Lower lobe of right lung (tissue), 2 donors: ENCODE measurements at regions not wholly inside any gene's neighbourhood (a gene's known extent, or its start where the extent isn't known, plus 50 kb on each side); places are given as distances from the start of the nearest gene placed in this dataset.

Source experiments
- ATAC-seq, 2 donors: fragments of 200-7000 bp; cut with Tn5 transposase; one replicate each; pipeline ENCODE4 v1.9.1; 2020 to 2022; ENCODE audit warnings: mild to moderate bottlenecking in 2 of 2, moderate library complexity in 2 of 2
- DNase-seq: peaks from one replicate; pipeline ENCODE4 v3.0.0-alpha.2; 2020
- H3K27ac ChIP-seq: fragments of 200-600 bp; one replicate; pipeline ENCODE4 v1.8.0; 2022
- H3K27me3 ChIP-seq: fragments of 200-600 bp; one replicate; pipeline ENCODE4 v1.8.0; 2022; ENCODE audit warnings: low read depth
- H3K36me3 ChIP-seq: fragments of 200-600 bp; one replicate; pipeline ENCODE4 v1.8.0; 2022; ENCODE audit warnings: mild to moderate bottlenecking
- H3K4me1 ChIP-seq: fragments of 200-600 bp; one replicate; pipeline ENCODE4 v1.8.0; 2022
- H3K4me3 ChIP-seq: fragments of 200-600 bp; one replicate; pipeline ENCODE4 v1.8.0; 2022; ENCODE audit warnings: mild to moderate bottlenecking
- H3K9me3 ChIP-seq: fragments of 200-600 bp; one replicate; pipeline ENCODE4 v1.8.0; 2022
- CTCF ChIP-seq: fragments of 200-600 bp; IDR thresholded peaks from one replicate; pipeline ENCODE4 v1.8.0; 2022; ENCODE audit warnings: antibody characterized with exemption, mild to moderate bottlenecking
- intact Hi-C: fragments of 100-400 bp; cut with DNase I; formaldehyde crosslinking; loops from one replicate; pipeline ENCODE4 v1.11.0; 2022
- donor health status: DM: no; HTN: yes; CAD: no; lungs with severe emphysema.

- DNase-seq = no peak
- Histone ChIP-seq H3K9me3 (no peaks in the 10 kb centered on the region), H3K36me3 (no peaks in the 10 kb centered on the region), H3K27me3 (no peaks in the 10 kb centered on the region), H3K4me1 (no peaks in the 10 kb centered on the region), H3K27ac (no peak overlapping the region), H3K4me3 (no peak overlapping the region)
- no peak for ATAC-seq
- intact Hi-C loops = no loop called here
- TF ChIP-seq CTCF = no peak
These were observed 512.3 kb upstream of the MDFIC2 start for GRCh38 chr3:70824773-70825172.

- no peak overlapping the region for H3K4me3 ChIP-seq
- intact Hi-C loops = no loop called here
- no peaks in the 10 kb centered on the region for H3K4me1 ChIP-seq
- H3K27me3 ChIP-seq = no peaks in the 10 kb centered on the region
- DNase-seq = no peak
- H3K36me3 ChIP-seq = no peaks in the 10 kb centered on the region
- no peak for TF ChIP-seq CTCF
- no peak overlapping the region for H3K27ac ChIP-seq
- ATAC-seq = no peak
- no peaks in the 10 kb centered on the region for H3K9me3 ChIP-seq
These were observed 511.6 kb upstream of the MDFIC2 start for GRCh38 chr3:70824078-70824477.

GRCh38 chr3:70823622-70824021 is 511.2 kb upstream of the MDFIC2 start:
- no peak for TF ChIP-seq CTCF
- H3K27me3 ChIP-seq = no peaks in the 10 kb centered on the region
- H3K9me3 ChIP-seq = no peaks in the 10 kb centered on the region
- no peaks in the 10 kb centered on the region for H3K36me3 ChIP-seq
- no peaks in the 10 kb centered on the region for H3K4me1 ChIP-seq
- ATAC-seq = no peak
- no peak for DNase-seq
- H3K27ac ChIP-seq = no peak overlapping the region
- intact Hi-C loops = no loop called here
- no peak overlapping the region for H3K4me3 ChIP-seq

- no peak for TF ChIP-seq CTCF
- intact Hi-C loops = no loop called here
These were observed 510.2 kb upstream of the MDFIC2 start for GRCh38 chr3:70822669-70823068.

GRCh38 chr3:70821602-70822001 is 509.2 kb upstream of the MDFIC2 start:
- Histone ChIP-seq H3K27ac (no peak overlapping the region), H3K36me3 (no peaks in the 10 kb centered on the region), H3K9me3 (no peaks in the 10 kb centered on the region), H3K4me3 (no peak overlapping the region), H3K27me3 (no peaks in the 10 kb centered on the region), H3K4me1 (no peaks in the 10 kb centered on the region)
- intact Hi-C loops = no loop called here
- TF ChIP-seq CTCF = no peak
- no peak for DNase-seq
- no peak for ATAC-seq

More at GRCh38 chr3:70822669-70823068, 510.2 kb upstream of the MDFIC2 start:
- Histone ChIP-seq H3K4me3 (no peak overlapping the region), H3K4me1 (no peaks in the 10 kb centered on the region), H3K27ac (no peak overlapping the region), H3K36me3 (no peaks in the 10 kb centered on the region), H3K27me3 (no peaks in the 10 kb centered on the region), H3K9me3 (no peaks in the 10 kb centered on the region)
- ATAC-seq = no peak
- DNase-seq = no peak

- intact Hi-C loops = no loop called here
- no peaks in the 10 kb centered on the region for H3K27me3 ChIP-seq
- no peak overlapping the region for H3K27ac ChIP-seq
- no peaks in the 10 kb centered on the region for H3K36me3 ChIP-seq
- no peak for TF ChIP-seq CTCF
- H3K4me1 ChIP-seq = no peaks in the 10 kb centered on the region
- DNase-seq (no peak), ATAC-seq (no peak)
- no peaks in the 10 kb centered on the region for H3K9me3 ChIP-seq
- H3K4me3 ChIP-seq = no peak overlapping the region
These were observed 508.0 kb upstream of the MDFIC2 start for GRCh38 chr3:70820397-70820796.
